Psoas muscle (tissue), 7 donors: ENCODE measurements at regions not wholly inside any gene's neighbourhood (a gene's known extent, or its start where the extent isn't known, plus 50 kb on each side); places are given as distances from the start of the nearest gene placed in this dataset.

Source experiments
- ATAC-seq, 4 donors: fragments of 200-7000 bp; cut with Tn5 transposase; one replicate each; pipeline ENCODE4 v1.9.1; 2020; ENCODE audit warnings: moderate library complexity in 3 of 4, mild to moderate bottlenecking in 2 of 4
- DNase-seq, 2 donors: peaks; one replicate each; pipeline ENCODE4 v3.0.0-alpha.2; 2020
- H3K27ac ChIP-seq: fragments of 200-600 bp; one replicate; pipeline ENCODE4 v1.8.0; 2022
- H3K27me3 ChIP-seq, 3 donors: fragments of 200-600 bp in 1 of 3; one replicate each; pipeline versions ENCODE4 v1.6.1 to v1.8.0; 2013 to 2022; ENCODE audit warnings: low read length in 2 of 3, mild to moderate bottlenecking in 2 of 3, moderate library complexity in 1 of 3; ENCODE audit not compliant: insufficient read depth in 3 of 3
- H3K36me3 ChIP-seq, 2 donors: fragments of 200-600 bp in 1 of 2; one replicate each; pipeline versions ENCODE4 v1.6.1 to v1.8.0; 2013 to 2022; ENCODE audit warnings: low read depth in 1 of 2, mild to moderate bottlenecking in 1 of 2, moderate library complexity in 1 of 2; ENCODE audit not compliant: insufficient read depth in 1 of 2
- H3K4me1 ChIP-seq: fragments of 200-600 bp; one replicate; pipeline ENCODE4 v1.8.0; 2022
- H3K4me3 ChIP-seq: fragments of 200-600 bp; one replicate; pipeline ENCODE4 v1.8.0; 2022; ENCODE audit warnings: mild to moderate bottlenecking
- H3K9me3 ChIP-seq: fragments of 200-600 bp; one replicate; pipeline ENCODE4 v1.8.0; 2022
- WGBS, 3 donors: extraction: QIAGEN DNeasy Blood & Tissue Kit; methylation state at CpG; one replicate each; pipeline versions ENCODE4 v1.1.6 to v1.1.7; 2013; 5-methylcytosine and 5-hydroxymethylcytosine counted together
- intact Hi-C, 2 donors: fragments of 100-400 bp; cut with DNase I; formaldehyde crosslinking; loops; one replicate each; pipeline versions ENCODE4 v1.11.0 to v1.14.2; 2022
- TF ChIP-seq, protein P1 (sequence below): fragments of 200-600 bp; IDR thresholded peaks from one replicate; pipeline ENCODE4 v1.8.0; 2022; ENCODE audit warnings: antibody characterized with exemption
- donor health status: healthy with polysubstance abuse.
- donor health status: DM: no; HTN: no; CAD: no; lungs with moderate emphysema.
- donor health status: Bipolar disorder and iron deficiency.
- donor health status: healthy.
- donor health status: DM: yes; HTN: yes; CAD: no.
- donor health status: DM: no; HTN: no; CAD: no.
- donor health status: DM: yes; HTN: yes; CAD: no.

DNA sequence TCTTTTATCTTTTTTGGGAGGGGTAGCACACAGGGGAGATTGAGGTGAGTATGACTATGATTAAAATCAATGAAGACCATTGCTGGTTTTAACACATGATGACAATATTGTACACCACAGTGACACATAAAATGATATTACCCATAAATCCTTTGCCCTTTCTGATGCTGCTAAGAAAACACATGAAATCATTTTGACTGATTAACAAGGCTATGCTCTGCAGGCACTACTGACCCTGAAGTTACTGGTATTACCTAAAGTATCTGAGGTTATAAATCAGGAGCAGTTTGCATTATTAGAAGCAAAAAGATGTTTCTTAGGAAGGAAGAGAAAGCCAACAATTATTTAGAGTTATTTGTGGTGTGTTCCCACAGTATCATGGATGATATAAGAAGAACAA lies 701.2 kb upstream of the PTBP2 start:
- intact Hi-C loops, result no loop called here
- TF ChIP-seq, protein P1, sequence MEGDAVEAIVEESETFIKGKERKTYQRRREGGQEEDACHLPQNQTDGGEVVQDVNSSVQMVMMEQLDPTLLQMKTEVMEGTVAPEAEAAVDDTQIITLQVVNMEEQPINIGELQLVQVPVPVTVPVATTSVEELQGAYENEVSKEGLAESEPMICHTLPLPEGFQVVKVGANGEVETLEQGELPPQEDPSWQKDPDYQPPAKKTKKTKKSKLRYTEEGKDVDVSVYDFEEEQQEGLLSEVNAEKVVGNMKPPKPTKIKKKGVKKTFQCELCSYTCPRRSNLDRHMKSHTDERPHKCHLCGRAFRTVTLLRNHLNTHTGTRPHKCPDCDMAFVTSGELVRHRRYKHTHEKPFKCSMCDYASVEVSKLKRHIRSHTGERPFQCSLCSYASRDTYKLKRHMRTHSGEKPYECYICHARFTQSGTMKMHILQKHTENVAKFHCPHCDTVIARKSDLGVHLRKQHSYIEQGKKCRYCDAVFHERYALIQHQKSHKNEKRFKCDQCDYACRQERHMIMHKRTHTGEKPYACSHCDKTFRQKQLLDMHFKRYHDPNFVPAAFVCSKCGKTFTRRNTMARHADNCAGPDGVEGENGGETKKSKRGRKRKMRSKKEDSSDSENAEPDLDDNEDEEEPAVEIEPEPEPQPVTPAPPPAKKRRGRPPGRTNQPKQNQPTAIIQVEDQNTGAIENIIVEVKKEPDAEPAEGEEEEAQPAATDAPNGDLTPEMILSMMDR, result no peak
- no peak for ATAC-seq

DNA sequence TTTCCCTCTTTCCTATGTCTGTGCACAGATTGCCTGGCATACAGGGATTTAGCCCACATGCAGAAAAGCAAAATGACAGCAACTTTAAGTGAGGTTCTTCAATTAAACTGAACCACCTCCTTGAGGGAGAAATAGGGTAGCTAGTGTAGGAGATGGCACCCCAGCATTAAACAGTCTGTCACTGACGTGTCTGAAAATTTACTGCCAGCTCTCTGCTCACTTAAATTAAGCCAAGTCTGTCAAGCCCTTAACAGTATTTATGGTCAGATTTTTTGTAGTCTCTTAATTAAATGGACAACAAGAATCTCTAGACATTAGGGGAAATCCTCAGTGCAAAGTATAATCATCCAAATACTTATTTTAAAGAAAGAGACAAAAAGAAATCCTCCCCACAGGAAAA lies 696.5 kb upstream of the PTBP2 start:
- no peak for ATAC-seq

More for the DNA sequence above, 701.2 kb upstream of the PTBP2 start:
- Histone ChIP-seq H3K9me3 (no peaks in the 10 kb centered on the region), H3K36me3 (no peaks in the 10 kb centered on the region), H3K27ac (no peak overlapping the region), H3K4me1 (no peaks in the 10 kb centered on the region), H3K27me3 (no peaks in the 10 kb centered on the region), H3K4me3 (no peak overlapping the region)
- DNase-seq, result no peak

DNA sequence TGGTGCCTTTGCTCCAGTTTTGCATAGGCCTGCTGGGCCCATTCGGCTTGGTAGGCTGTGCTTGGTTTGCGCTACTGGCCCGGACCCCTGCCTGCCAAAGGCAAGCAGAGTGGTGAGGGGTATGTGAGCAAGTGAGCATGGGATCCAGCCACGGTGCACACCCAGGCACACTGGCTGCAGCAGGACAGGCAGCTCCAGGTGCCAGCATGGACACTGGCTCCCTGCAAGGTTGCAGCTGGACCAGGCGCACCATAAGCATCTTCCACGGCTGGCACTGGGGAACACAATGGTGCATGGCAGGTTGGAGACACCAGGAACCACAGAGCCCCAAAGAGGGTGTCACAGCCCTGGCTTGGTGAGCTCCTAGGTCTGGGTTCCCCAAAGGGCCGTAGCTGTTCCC lies 693.5 kb upstream of the PTBP2 start:
- no peaks in the 10 kb centered on the region for H3K36me3 ChIP-seq
- intact Hi-C loops, result no loop called here
- no peaks in the 10 kb centered on the region for H3K9me3 ChIP-seq
- no peak overlapping the region for H3K4me3 ChIP-seq
- TF ChIP-seq, protein P1, result no peak
- no peak overlapping the region for H3K27ac ChIP-seq
- no peak for ATAC-seq
- no peaks in the 10 kb centered on the region for H3K27me3 ChIP-seq
- WGBS, 3 donors, result 93 to 95% (median 93%) methylated on average over 7 of the region's 7 CpGs
- DNase-seq, result no peak
- no peaks in the 10 kb centered on the region for H3K4me1 ChIP-seq

More for the DNA sequence above, 696.5 kb upstream of the PTBP2 start:
- Histone ChIP-seq H3K27ac (no peak overlapping the region), H3K36me3 (no peaks in the 10 kb centered on the region), H3K4me1 (no peaks in the 10 kb centered on the region), H3K4me3 (no peak overlapping the region), H3K27me3 (no peaks in the 10 kb centered on the region), H3K9me3 (no peaks in the 10 kb centered on the region)
- WGBS, 3 donors, result 48 to 62% (median 50%) methylated on average over 1 of the region's 1 CpG
- no peak for DNase-seq
- intact Hi-C loops, result no loop called here
- TF ChIP-seq, protein P1, result no peak

DNA sequence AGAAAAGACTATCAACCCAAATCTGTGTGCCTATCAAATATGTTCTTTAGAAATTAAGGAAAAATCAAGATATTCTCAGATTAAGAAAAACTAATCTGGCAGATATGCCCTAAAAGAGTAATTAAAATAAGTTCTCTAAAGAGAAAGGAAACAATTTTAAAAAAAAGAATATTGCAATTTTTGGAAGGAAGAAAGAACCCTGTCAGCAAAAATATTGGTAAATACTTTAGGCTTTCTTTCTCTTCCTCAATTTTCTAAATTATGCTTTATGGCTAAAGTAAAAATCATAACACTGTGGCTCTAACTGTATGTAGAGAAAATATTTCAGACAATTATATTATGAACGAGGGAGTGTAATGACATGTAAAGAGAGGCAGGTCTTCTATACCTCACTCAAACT lies 691.3 kb upstream of the PTBP2 start:
- no peaks in the 10 kb centered on the region for H3K36me3 ChIP-seq
- no peaks in the 10 kb centered on the region for H3K27me3 ChIP-seq
- no peaks in the 10 kb centered on the region for H3K4me1 ChIP-seq
- no peak overlapping the region for H3K4me3 ChIP-seq
- no peak overlapping the region for H3K27ac ChIP-seq
- ATAC-seq, result no peak
- WGBS, 3 donors, result 85 to 92% (median 90%) methylated on average over 1 of the region's 1 CpG
- H3K9me3 ChIP-seq, result no peaks in the 10 kb centered on the region
- DNase-seq, result no peak
- intact Hi-C loops, result no loop called here
- TF ChIP-seq, protein P1, result no peak

DNA sequence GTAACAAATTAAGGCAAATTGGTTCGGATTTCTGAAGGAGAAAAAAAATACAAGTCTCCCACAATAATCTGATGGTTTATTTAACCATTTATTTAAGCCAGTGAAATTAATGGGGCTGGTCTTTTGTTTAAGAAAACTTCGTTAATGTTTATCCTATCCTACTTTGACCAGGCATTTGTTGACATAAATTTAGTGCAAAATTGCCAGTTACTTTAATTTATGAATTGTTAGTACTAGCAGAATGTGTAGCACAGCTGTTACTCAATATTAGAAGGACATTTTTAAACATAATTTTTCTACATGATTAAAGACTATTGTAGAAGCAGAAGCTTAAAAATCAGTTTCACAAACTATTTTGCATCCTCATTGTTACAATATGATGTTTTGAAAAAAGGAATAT lies 687.6 kb upstream of the PTBP2 start:
- no peaks in the 10 kb centered on the region for H3K27me3 ChIP-seq
- ATAC-seq (no peak), DNase-seq (no peak)
- no peak overlapping the region for H3K27ac ChIP-seq
- H3K4me3 ChIP-seq, result no peak overlapping the region
- no peaks in the 10 kb centered on the region for H3K4me1 ChIP-seq
- TF ChIP-seq, protein P1, result no peak
- H3K9me3 ChIP-seq, result no peaks in the 10 kb centered on the region
- 54 to 63% (median 58%) methylated on average over 2 of the region's 2 CpGs for WGBS, 3 donors
- no peaks in the 10 kb centered on the region for H3K36me3 ChIP-seq
- intact Hi-C loops, result no loop called here
